ENCODE measurements at regions not wholly inside any gene's neighbourhood (a gene's known extent, or its start where the extent isn't known, plus 50 kb on each side); places are given as distances from the start of the nearest gene placed in this dataset.

- DNase-seq (ENCODE audit: low read depth in 2 of 2) = peak; percentile 31 to 65
- no peak overlapping the region for H3K4me3 ChIP-seq (replicated peaks in 1 of 2; ENCODE audit: low read depth in 2 of 2, low read length in 2 of 2)
- TF ChIP-seq CTCF (IDR thresholded peaks at IDR 0.05; ENCODE audit: low read depth, low read length) = no peak
Measured at GRCh38 chr6:14440940-14441781, 323.6 kb downstream of the CD83 start.

DNA sequence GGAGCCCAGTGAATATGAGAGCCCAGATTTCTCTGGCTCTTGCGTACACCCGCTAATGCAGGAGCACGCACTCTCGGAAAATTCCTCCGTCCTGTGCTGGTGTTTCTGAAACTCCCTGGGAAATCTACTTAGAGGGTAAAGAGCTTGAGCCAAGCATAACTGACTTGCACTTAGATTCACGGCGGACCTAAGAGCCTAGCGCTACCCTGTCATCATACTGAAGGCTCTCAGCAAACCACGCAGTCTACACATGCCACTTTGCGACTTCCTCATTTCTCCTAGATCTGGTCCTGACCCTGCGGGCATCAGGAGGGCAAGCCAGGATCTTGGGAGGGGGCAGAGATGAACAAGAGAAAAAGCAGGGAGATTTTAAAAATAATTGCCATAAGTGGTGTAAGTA, 324.7 kb downstream of the CD83 start:
- no peak for DNase-seq (ENCODE audit: low read depth in 2 of 2)
- no peak overlapping the region for H3K4me3 ChIP-seq (replicated peaks in 1 of 2; ENCODE audit: low read depth in 2 of 2, low read length in 2 of 2)
- TF ChIP-seq CTCF (IDR thresholded peaks at IDR 0.05; ENCODE audit: low read depth, low read length) = no peak

- TF ChIP-seq CTCF (IDR thresholded peaks at IDR 0.05; ENCODE audit: low read depth, low read length) = no peak
- no peak overlapping the region for H3K4me3 ChIP-seq (replicated peaks in 1 of 2; ENCODE audit: low read depth in 2 of 2, low read length in 2 of 2)
- no peak for DNase-seq (ENCODE audit: low read depth in 2 of 2)
Measured at GRCh38 chr6:14443629-14444268, 326.2 kb downstream of the CD83 start.

- DNase-seq (ENCODE audit: low read depth in 2 of 2) = no peak
- H3K4me3 ChIP-seq (replicated peaks in 1 of 2; ENCODE audit: low read depth in 2 of 2, low read length in 2 of 2) = no peak overlapping the region
- no peak for TF ChIP-seq CTCF (IDR thresholded peaks at IDR 0.05; ENCODE audit: low read depth, low read length)
Measured at GRCh38 chr6:14444295-14444972, 326.9 kb downstream of the CD83 start.

DNA sequence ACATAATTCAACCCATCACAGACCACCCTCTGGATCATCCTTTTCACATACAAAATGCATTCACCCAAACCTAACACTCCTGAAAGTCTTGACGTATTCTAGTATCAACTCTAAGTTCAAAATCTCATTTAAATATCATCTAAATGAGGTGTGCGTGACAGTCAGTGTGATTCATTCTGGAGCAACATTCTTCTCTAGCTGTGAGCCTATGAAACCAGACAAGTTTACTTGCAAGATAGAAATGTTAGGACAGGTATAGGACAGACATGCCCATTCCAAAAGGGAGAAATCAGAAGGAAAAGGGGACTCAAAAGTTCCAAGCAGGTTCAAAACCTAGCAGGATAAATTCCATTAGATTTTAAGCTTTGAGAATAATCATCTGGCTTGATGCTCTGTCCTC, 329.7 kb downstream of the CD83 start:
- no peak overlapping the region for H3K4me3 ChIP-seq (replicated peaks in 1 of 2; ENCODE audit: low read depth in 2 of 2, low read length in 2 of 2)
- no peak for TF ChIP-seq CTCF (IDR thresholded peaks at IDR 0.05; ENCODE audit: low read depth, low read length)
- no peak for DNase-seq (ENCODE audit: low read depth in 2 of 2)

GRCh38 chr6:14448246-14448645, 330.7 kb downstream of the CD83 start:
- no peak for TF ChIP-seq CTCF (IDR thresholded peaks at IDR 0.05; ENCODE audit: low read depth, low read length)
- no peak overlapping the region for H3K4me3 ChIP-seq (replicated peaks in 1 of 2; ENCODE audit: low read depth in 2 of 2, low read length in 2 of 2)
- no peak for DNase-seq (ENCODE audit: low read depth in 2 of 2)
